Midbrain (tissue), 1 donor: ENCODE measurements at regions not wholly inside any gene's neighbourhood (a gene's known extent, or its start where the extent isn't known, plus 50 kb on each side); places are given as distances from the start of the nearest gene placed in this dataset.
"Not testable (repeated sequence)": the region's sequence is repeated elsewhere in the genome, so short reads cannot be mapped to it uniquely, and the experiment has no call there.

ENCODE experiments used
- DNase-seq: peaks from one replicate; lab custom pipeline; 2025; lab: John Stamatoyannopoulos, UW

GRCh38 chr2:167681234-167682015 is 566.0 kb downstream of the STK39 start:
- DNase-seq: peak; percentile 60

GRCh38 chr2:167678158-167678557 is 569.2 kb downstream of the STK39 start:
- no peak for DNase-seq

- no peak for DNase-seq
Observed at GRCh38 chr2:167675906-167676305, 571.5 kb downstream of the STK39 start.

GRCh38 chr2:167670588-167670987 is 576.8 kb downstream of the STK39 start:
- DNase-seq: no peak

GRCh38 chr2:167653131-167653530 is 594.3 kb downstream of the STK39 start:
- no peak for DNase-seq

GRCh38 chr2:167652401-167652800 is 595.0 kb downstream of the STK39 start:
- no peak for DNase-seq

- DNase-seq: no peak
Observed at GRCh38 chr2:167651406-167652151, 595.8 kb downstream of the STK39 start.

GRCh38 chr2:167646557-167646956 is 600.8 kb downstream of the STK39 start:
- DNase-seq: no peak

- no peak for DNase-seq
Observed at GRCh38 chr2:167640096-167640495, 607.3 kb downstream of the STK39 start.

GRCh38 chr2:167637741-167638140 is 609.7 kb downstream of the STK39 start:
- no peak for DNase-seq

- not testable (repeated sequence) for DNase-seq
Observed at GRCh38 chr2:167632271-167632670, 615.1 kb downstream of the STK39 start.

GRCh38 chr2:167626961-167627360 is 620.4 kb downstream of the STK39 start:
- no peak for DNase-seq

- DNase-seq: no peak
Observed at GRCh38 chr2:167626301-167626700, 621.1 kb downstream of the STK39 start.

- no peak for DNase-seq
Observed at GRCh38 chr2:167616997-167617396, 630.4 kb downstream of the STK39 start.

- DNase-seq: no peak
Observed at GRCh38 chr2:167613471-167613870, 633.9 kb downstream of the STK39 start.

GRCh38 chr2:167608487-167608886 is 638.9 kb downstream of the STK39 start:
- no peak for DNase-seq

GRCh38 chr2:167607731-167608130 is 639.7 kb downstream of the STK39 start:
- no peak for DNase-seq

- DNase-seq: no peak
Observed at GRCh38 chr2:167607211-167607610, 640.2 kb downstream of the STK39 start.

GRCh38 chr2:167602122-167602521 is 645.3 kb downstream of the STK39 start:
- DNase-seq: no peak

- no peak for DNase-seq
Observed at GRCh38 chr2:167599219-167599618, 648.2 kb downstream of the STK39 start.

- DNase-seq: no peak
Observed at GRCh38 chr2:167595839-167596471, 651.4 kb downstream of the STK39 start.

- no peak for DNase-seq
Observed at GRCh38 chr2:167595021-167595420, 652.4 kb downstream of the STK39 start.

GRCh38 chr2:167592441-167592840 is 655.0 kb downstream of the STK39 start:
- DNase-seq: peak; percentile 64
